ENCODE measurements at regions not wholly inside any gene's neighbourhood (a gene's known extent, or its start where the extent isn't known, plus 50 kb on each side); places are given as distances from the start of the nearest gene placed in this dataset.

GRCh38 chr11:111039982-111040381 is 205.5 kb upstream of the POU2AF2 start:
- H2AFZ ChIP-seq (ENCODE audit: control insufficient read depth, low read depth, low read length), result no peak overlapping the region
- intact Hi-C loops (cut with micrococcal nuclease; ENCODE audit: unreplicated experiment), result no loop called here
- no peaks in the 10 kb centered on the region; the same call in 2 of the 3 replicates for H3K9me3 ChIP-seq (replicated peaks; ENCODE audit: control insufficient read depth, insufficient read depth, low read length)
- no peak overlapping the region for H3K9ac ChIP-seq (ENCODE audit: control insufficient read depth, insufficient read depth, low read length)
- SMC1A ChIA-PET (ENCODE audit: uncharacterized antibody, unreplicated experiment), result no interaction called here
- no peak for FAIRE-seq
- WGBS (ENCODE audit: insufficient coverage, insufficient replicate concordance, low lambda C conversion rate, missing lambda C conversion rate), result 0% methylated on average over 3 of the region's 3 CpGs
- no peaks in the 10 kb centered on the region for H3K27me3 ChIP-seq (replicated peaks in 1 of 2; ENCODE audit: control insufficient read depth in 2 of 2, insufficient read depth in 2 of 2, low read length in 1 of 2)
- H3K79me2 ChIP-seq (ENCODE audit: control insufficient read depth, insufficient read depth, low read length), result no peaks in the 10 kb centered on the region
- POLR2A ChIA-PET, result no interaction called here
- in situ Hi-C loops (cut with MboI), result no loop called here
- no peak for DNase-seq (ENCODE audit: low read depth, low spot score)
- TF ChIP-seq FOXK2 (IDR thresholded peaks at IDR 0.05) (no peak), RAD51 (IDR thresholded peaks at IDR 0.05) (no peak), CBX5 (IDR thresholded peaks at IDR 0.05; ENCODE audit: low read depth) (no peak), ZNF217 (IDR thresholded peaks at IDR 0.05) (no peak), REST (IDR thresholded peaks at IDR 0.05; ENCODE audit: low read depth, low read length) (no peak), IKZF2 (IDR thresholded peaks at IDR 0.05) (no peak), NR2C1 (IDR thresholded peaks at IDR 0.05) (no peak), ZNF207 (IDR thresholded peaks at IDR 0.05; ENCODE audit: borderline replicate concordance) (no peak), NR2C2 (IDR thresholded peaks at IDR 0.05; ENCODE audit: borderline replicate concordance, control insufficient read depth, insufficient read length, low read depth) (no peak), JUNB (IDR thresholded peaks at IDR 0.05) (no peak), TBL1XR1 (IDR thresholded peaks at IDR 0.05; ENCODE audit: low read depth, low read length) (no peak), LARP7 (IDR thresholded peaks at IDR 0.05) (no peak), HDGF (IDR thresholded peaks at IDR 0.05) (no peak), PKNOX1 (IDR thresholded peaks at IDR 0.05) (no peak), ZNF274 (IDR thresholded peaks at IDR 0.05; ENCODE audit: insufficient read depth, insufficient read length) (no peak), RCOR1 (conservative IDR thresholded peaks at IDR 0.05; ENCODE audit: low read depth, low read length) (no peak), STAT1 (conservative IDR thresholded peaks at IDR 0.05) (no peak), MTA2 (IDR thresholded peaks at IDR 0.05; ENCODE audit: low read depth) (no peak), HCFC1 (IDR thresholded peaks at IDR 0.05; ENCODE audit: low read length) (no peak)
- TF ChIP-seq, protein P1, sequence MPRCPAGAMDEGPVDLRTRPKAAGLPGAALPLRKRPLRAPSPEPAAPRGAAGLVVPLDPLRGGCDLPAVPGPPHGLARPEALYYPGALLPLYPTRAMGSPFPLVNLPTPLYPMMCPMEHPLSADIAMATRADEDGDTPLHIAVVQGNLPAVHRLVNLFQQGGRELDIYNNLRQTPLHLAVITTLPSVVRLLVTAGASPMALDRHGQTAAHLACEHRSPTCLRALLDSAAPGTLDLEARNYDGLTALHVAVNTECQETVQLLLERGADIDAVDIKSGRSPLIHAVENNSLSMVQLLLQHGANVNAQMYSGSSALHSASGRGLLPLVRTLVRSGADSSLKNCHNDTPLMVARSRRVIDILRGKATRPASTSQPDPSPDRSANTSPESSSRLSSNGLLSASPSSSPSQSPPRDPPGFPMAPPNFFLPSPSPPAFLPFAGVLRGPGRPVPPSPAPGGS (IDR thresholded peaks at IDR 0.05; ENCODE audit: borderline replicate concordance, insufficient read depth, low read depth, low read length, poor library complexity, severe bottlenecking), result no peak
- no peak for ATAC-seq
- BruUV-seq (replicated peaks), result no TSS peak
- H3K4me3 ChIP-seq, result no peak overlapping the region
- H4K20me1 ChIP-seq (ENCODE audit: control insufficient read depth, insufficient read depth), result no peaks in the 10 kb centered on the region
- no peak overlapping the region for H3K27ac ChIP-seq (ENCODE audit: control insufficient read depth, insufficient read depth)
- no peaks in the 10 kb centered on the region for H3K4me1 ChIP-seq (ENCODE audit: control insufficient read depth, insufficient read depth, low read length)
- H3K4me2 ChIP-seq (ENCODE audit: control insufficient read depth, insufficient read depth), result no peak overlapping the region
- RAD21 ChIA-PET (ENCODE audit: unreplicated experiment), result no interaction called here
- CTCF ChIA-PET, result no interaction called here
- H3K36me3 ChIP-seq (ENCODE audit: control insufficient read depth in 2 of 2, insufficient read depth in 2 of 2, low read length in 1 of 2), result no peaks in the 10 kb centered on the region

Data from GM12878 (cell line).